Upper lobe of left lung (tissue), 4 donors: ENCODE measurements at regions not wholly inside any gene's neighbourhood (a gene's known extent, or its start where the extent isn't known, plus 50 kb on each side); places are given as distances from the start of the nearest gene placed in this dataset.

Source experiments
- EP300 ChIP-seq, 4 donors: sonication (generic); formaldehyde crosslinking; IDR thresholded peaks; one replicate each; pipeline ENCODE4 v1.5.1; 2017; ENCODE audit warnings: antibody characterized with exemption in 4 of 4, control low read depth in 2 of 4
- POLR2A ChIP-seq, 4 donors: fragments of 450-650 bp; IDR thresholded peaks; one replicate each; pipeline ENCODE4 v1.5.1; 2016 to 2017; ENCODE audit warnings: antibody characterized with exemption in 4 of 4, mild to moderate bottlenecking in 2 of 4

DNA sequence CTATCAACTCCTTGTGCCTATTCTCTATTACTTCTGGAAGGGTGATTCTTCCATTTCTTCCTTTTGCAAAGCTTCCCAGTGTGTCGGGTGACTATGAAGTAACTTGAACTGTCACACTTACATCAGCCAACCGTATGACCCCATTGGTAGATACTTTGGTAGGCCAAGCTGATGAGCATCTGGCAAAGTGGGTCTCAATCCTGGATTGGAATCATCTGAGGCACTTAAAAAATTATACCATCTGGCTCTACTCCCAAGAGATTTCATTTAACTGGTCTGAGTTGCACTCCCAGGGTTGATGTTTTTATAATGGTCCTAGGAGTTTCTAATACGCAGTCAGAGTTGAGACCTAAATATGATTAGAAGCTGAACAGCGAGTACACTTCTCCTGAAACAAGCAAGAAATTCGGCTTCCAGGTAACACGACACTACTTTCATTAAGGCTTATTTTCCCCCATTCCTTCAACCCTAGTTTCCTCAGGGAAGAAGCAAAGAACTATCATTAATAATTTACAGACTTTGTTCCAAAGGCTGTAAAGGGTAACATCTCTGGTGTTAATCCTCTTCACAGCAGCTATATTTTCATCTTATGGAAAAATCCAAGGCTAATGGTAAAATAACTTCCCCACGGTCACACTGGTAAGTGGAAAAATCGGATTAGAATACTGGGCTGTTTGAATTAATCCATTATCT lies 76.8 kb downstream of the PDE6H start:
- TF ChIP-seq POLR2A (IDR thresholded peaks at IDR 0.05): no peak
- no peak for TF ChIP-seq EP300 (IDR thresholded peaks at IDR 0.05)
